ENCODE measurements at regions not wholly inside any gene's neighbourhood (a gene's known extent, or its start where the extent isn't known, plus 50 kb on each side); places are given as distances from the start of the nearest gene placed in this dataset.
"Not testable (repeated sequence)": the region's sequence is repeated elsewhere in the genome, so short reads cannot be mapped to it uniquely, and the experiment has no call there.

- ChIA-PET CTCF (interaction anchor here (1.0 kb wide), 1 partner anchor 620 kb away, joined by 3 read pairs; no protein-coding TSS in a partner anchor), POLR2A (no interaction called here)
- DNase-seq (no peak), ATAC-seq (no peak)
- no peaks in the 10 kb centered on the region for H3K36me3 Mint-ChIP-seq (ENCODE audit: low read depth)
- intact Hi-C loops (cut with DNase I, micrococcal nuclease), result no loop called here
- H3K9me3 Mint-ChIP-seq (ENCODE audit: low read depth), result no peaks in the 10 kb centered on the region
- H3K27me3 Mint-ChIP-seq, result peaks cover 2% of the 10 kb centered on the region
- H3K4me1 Mint-ChIP-seq, result no peaks in the 10 kb centered on the region
- H3K27ac Mint-ChIP-seq, result no peak overlapping the region
- no peak overlapping the region for H3K4me3 Mint-ChIP-seq
These were observed 135.6 kb upstream of the BCL6 start for GRCh38 chr3:187880851-187881250.

GRCh38 chr3:187888701-187889100 is 143.4 kb upstream of the BCL6 start:
- POLR2A ChIA-PET, result interaction anchor here (0.6 to 0.8 kb wide), 2 partner anchors 95 to 109 kb away, joined by 3 read pairs; no protein-coding TSS in a partner anchor
- CTCF ChIA-PET, result interaction anchor here (0.7 to 1.0 kb wide), 2 partner anchors 29 to 752 kb away, joined by 3 read pairs; no protein-coding TSS in a partner anchor
- ATAC-seq (no peak), DNase-seq (no peak)
- H3K27me3 Mint-ChIP-seq, result peaks cover under 1% of the 10 kb centered on the region
- H3K27ac Mint-ChIP-seq, result no peak overlapping the region
- peaks cover 4% of the 10 kb centered on the region for H3K4me1 Mint-ChIP-seq
- no peaks in the 10 kb centered on the region for H3K36me3 Mint-ChIP-seq (ENCODE audit: low read depth)
- no peak overlapping the region for H3K4me3 Mint-ChIP-seq
- intact Hi-C loops (cut with DNase I, micrococcal nuclease), result no loop called here
- H3K9me3 Mint-ChIP-seq (ENCODE audit: low read depth), result no peaks in the 10 kb centered on the region

GRCh38 chr3:187889106-187889505 is 143.8 kb upstream of the BCL6 start:
- DNase-seq (no peak), ATAC-seq (no peak)
- Mint-ChIP-seq H3K4me1 (peaks cover 4% of the 10 kb centered on the region), H3K36me3 (ENCODE audit: low read depth) (no peaks in the 10 kb centered on the region), H3K27ac (no peak overlapping the region), H3K4me3 (no peak overlapping the region), H3K9me3 (ENCODE audit: low read depth) (no peaks in the 10 kb centered on the region), H3K27me3 (no peaks in the 10 kb centered on the region)
- intact Hi-C loops (cut with DNase I, micrococcal nuclease), result no loop called here
- CTCF ChIA-PET, result interaction anchor here (0.7 kb wide), 1 partner anchor 752 kb away, joined by 3 read pairs; no protein-coding TSS in a partner anchor
- POLR2A ChIA-PET, result interaction anchor here (0.8 kb wide), 1 partner anchor 95 kb away, joined by 3 read pairs; no protein-coding TSS in a partner anchor

GRCh38 chr3:187889601-187890404 is 144.5 kb upstream of the BCL6 start:
- CTCF ChIA-PET, result no interaction called here
- DNase-seq (no peak), ATAC-seq (no peak)
- Mint-ChIP-seq H3K27me3 (no peaks in the 10 kb centered on the region), H3K9me3 (ENCODE audit: low read depth) (no peaks in the 10 kb centered on the region), H3K27ac (no peak overlapping the region), H3K4me3 (no peak overlapping the region), H3K36me3 (ENCODE audit: low read depth) (no peaks in the 10 kb centered on the region), H3K4me1 (peaks cover 4% of the 10 kb centered on the region)
- POLR2A ChIA-PET, result no interaction called here
- intact Hi-C loops (cut with DNase I, micrococcal nuclease), result no loop called here

GRCh38 chr3:187890405-187890752 is 145.1 kb upstream of the BCL6 start:
- H3K9me3 Mint-ChIP-seq (ENCODE audit: low read depth); H3K27ac Mint-ChIP-seq; H3K27me3 Mint-ChIP-seq; H3K36me3 Mint-ChIP-seq (ENCODE audit: low read depth); ATAC-seq; CTCF ChIA-PET; H3K4me1 Mint-ChIP-seq; intact Hi-C loops (cut with DNase I, micrococcal nuclease); DNase-seq; POLR2A ChIA-PET; H3K4me3 Mint-ChIP-seq: not testable (repeated sequence)

- ChIA-PET CTCF (interaction anchor here (1.0 kb wide), 1 partner anchor 735 kb away, joined by 3 read pairs; no protein-coding TSS in a partner anchor), POLR2A (no interaction called here)
- Mint-ChIP-seq H3K9me3 (ENCODE audit: low read depth) (no peaks in the 10 kb centered on the region), H3K27me3 (no peaks in the 10 kb centered on the region), H3K36me3 (ENCODE audit: low read depth) (no peaks in the 10 kb centered on the region), H3K4me3 (no peak overlapping the region), H3K4me1 (peaks cover 3% of the 10 kb centered on the region), H3K27ac (no peak overlapping the region)
- intact Hi-C loops (cut with DNase I, micrococcal nuclease), result no loop called here
- ATAC-seq, result no peak
- no peak for DNase-seq
These were observed 151.4 kb upstream of the BCL6 start for GRCh38 chr3:187896646-187897045.

- no peak for ATAC-seq
- Mint-ChIP-seq H3K27ac (no peak overlapping the region), H3K9me3 (ENCODE audit: low read depth) (no peaks in the 10 kb centered on the region), H3K4me1 (peaks cover 6% of the 10 kb centered on the region), H3K4me3 (no peak overlapping the region), H3K36me3 (ENCODE audit: low read depth) (no peaks in the 10 kb centered on the region), H3K27me3 (no peaks in the 10 kb centered on the region)
- intact Hi-C loops (cut with DNase I, micrococcal nuclease), result no loop called here
- CTCF ChIA-PET, result interaction anchor here (0.9 to 1.0 kb wide), 2 partner anchors 71 to 93 kb away, joined by 3 read pairs; no protein-coding TSS in a partner anchor
- POLR2A ChIA-PET, result no interaction called here
- no peak for DNase-seq
These were observed 154.0 kb upstream of the BCL6 start for GRCh38 chr3:187899246-187899645.

- POLR2A ChIA-PET, result no interaction called here
- H3K36me3 Mint-ChIP-seq (ENCODE audit: low read depth), result no peaks in the 10 kb centered on the region
- intact Hi-C loops (cut with DNase I, micrococcal nuclease), result no loop called here
These were observed 155.9 kb upstream of the BCL6 start for GRCh38 chr3:187900993-187901755.

GRCh38 chr3:187902041-187902471 is 156.8 kb upstream of the BCL6 start:
- intact Hi-C loops (cut with DNase I, micrococcal nuclease), result no loop called here
- Mint-ChIP-seq H3K36me3 (ENCODE audit: low read depth) (no peaks in the 10 kb centered on the region), H3K27me3 (no peaks in the 10 kb centered on the region), H3K9me3 (ENCODE audit: low read depth) (no peaks in the 10 kb centered on the region), H3K4me1 (peaks cover 6% of the 10 kb centered on the region), H3K4me3 (no peak overlapping the region), H3K27ac (no peak overlapping the region)
- ChIA-PET CTCF (interaction anchor here (1.0 kb wide), 1 partner anchor 11 kb away, joined by 4 read pairs; no protein-coding TSS in a partner anchor), POLR2A (no interaction called here)
- DNase-seq (no peak), ATAC-seq (no peak)

More at GRCh38 chr3:187900993-187901755, 155.9 kb upstream of the BCL6 start:
- Mint-ChIP-seq H3K27ac (no peak overlapping the region), H3K4me3 (no peak overlapping the region), H3K9me3 (ENCODE audit: low read depth) (no peaks in the 10 kb centered on the region), H3K4me1 (peaks cover 6% of the 10 kb centered on the region), H3K27me3 (no peaks in the 10 kb centered on the region)
- ATAC-seq (no peak), DNase-seq (no peak)
- CTCF ChIA-PET, result no interaction called here

GRCh38 chr3:187902936-187903335 is 157.7 kb upstream of the BCL6 start:
- POLR2A ChIA-PET, result no interaction called here
- H3K36me3 Mint-ChIP-seq (ENCODE audit: low read depth), result no peaks in the 10 kb centered on the region
- H3K27ac Mint-ChIP-seq, result no peak overlapping the region
- H3K4me1 Mint-ChIP-seq, result peaks cover 6% of the 10 kb centered on the region
- no peaks in the 10 kb centered on the region for H3K27me3 Mint-ChIP-seq
- CTCF ChIA-PET, result interaction anchor here (0.6 to 1.0 kb wide), 2 partner anchors 10 to 53 kb away, joined by 3 to 4 read pairs; no protein-coding TSS in a partner anchor
- H3K9me3 Mint-ChIP-seq (ENCODE audit: low read depth), result no peaks in the 10 kb centered on the region
- DNase-seq, result no peak
- intact Hi-C loops (cut with DNase I, micrococcal nuclease), result no loop called here
- ATAC-seq, result no peak
- H3K4me3 Mint-ChIP-seq, result no peak overlapping the region

GRCh38 chr3:187903697-187904096 is 158.4 kb upstream of the BCL6 start:
- ATAC-seq, result no peak
- Mint-ChIP-seq H3K36me3 (ENCODE audit: low read depth) (no peaks in the 10 kb centered on the region), H3K9me3 (ENCODE audit: low read depth) (no peaks in the 10 kb centered on the region), H3K27ac (no peak overlapping the region), H3K4me3 (no peak overlapping the region), H3K4me1 (peaks cover 6% of the 10 kb centered on the region), H3K27me3 (no peaks in the 10 kb centered on the region)
- ChIA-PET CTCF (no interaction called here), POLR2A (no interaction called here)
- DNase-seq, result no peak
- intact Hi-C loops (cut with DNase I, micrococcal nuclease), result no loop called here
